IMR-90 (cell line): ENCODE measurements at regions not wholly inside any gene's neighbourhood (a gene's known extent, or its start where the extent isn't known, plus 50 kb on each side); places are given as distances from the start of the nearest gene placed in this dataset.
"Not testable (repeated sequence)": the region's sequence is repeated elsewhere in the genome, so short reads cannot be mapped to it uniquely, and the experiment has no call there.

Source experiments
- ATAC-seq: fragments of 200-7000 bp; cut with Tn5 transposase; 2 replicates; pipeline ENCODE4 v1.9.1; 2020; ENCODE audit warnings: low read depth, mild to moderate bottlenecking, moderate library complexity
- BruUV-seq: library from RNA; stranded (reverse); fragments of 400-500 nt; replicated peaks from 2 replicates; lab custom pipeline; 2021; lab: Mats Ljungman, UMichigan
- CTCF ChIA-PET: fragments of 300-600 bp; formaldehyde crosslinking; extraction: SDS; loops from one replicate; lab custom pipeline; 2021; ENCODE audit warnings: antibody characterized with exemption; lab: Yijun Ruan, JAX
- POLR2A ChIA-PET: fragments of 300-600 bp; sonication (Branson Sonifier 250); formaldehyde crosslinking; loops from one replicate; lab custom pipeline; 2022; ENCODE audit warnings: antibody characterized with exemption; ENCODE audit not compliant: unreplicated experiment; lab: Charles Lee
- DNase-seq: peaks from one replicate; pipeline ENCODE4 v3.0.0; 2013
- H2AFZ ChIP-seq: replicated peaks from 2 replicates; pipeline ENCODE3; 2013; ENCODE audit warnings: low read length, mild to moderate bottlenecking; ENCODE audit not compliant: poor library complexity
- H2AK5ac ChIP-seq: 2 replicates; pipeline ENCODE4 v1.6.1; 2013; ENCODE audit warnings: low read depth, low read length, inconsistent platforms
- H2AK9ac ChIP-seq: replicated peaks from 2 replicates; pipeline ENCODE3; 2013; ENCODE audit warnings: mild to moderate bottlenecking, low read depth, low read length, moderate library complexity; ENCODE audit not compliant: poor library complexity
- H2BK120ac ChIP-seq: 2 replicates; pipeline ENCODE4 v1.6.1; 2013; ENCODE audit warnings: low read depth, low read length, inconsistent platforms
- H2BK15ac ChIP-seq: 3 replicates; pipeline ENCODE4 v1.6.1; 2013; ENCODE audit warnings: low read depth, low read length, inconsistent platforms
- H2BK20ac ChIP-seq: 2 replicates; pipeline ENCODE4 v1.6.1; 2013; ENCODE audit warnings: low read depth, mild to moderate bottlenecking, inconsistent platforms, low read length, moderate library complexity
- H2BK5ac ChIP-seq: 2 replicates; pipeline ENCODE4 v1.6.1; 2013; ENCODE audit warnings: mild to moderate bottlenecking, low read depth, low read length, inconsistent platforms; ENCODE audit not compliant: poor library complexity, severe bottlenecking
- H3K14ac ChIP-seq: replicated peaks from 2 replicates; pipeline ENCODE4 v1.6.1; 2013; ENCODE audit warnings: low read depth, low read length, inconsistent platforms
- H3K18ac ChIP-seq: 2 replicates; pipeline ENCODE4 v1.6.1; 2013; ENCODE audit warnings: low read depth, low read length, control low read depth
- H3K23ac ChIP-seq: 2 replicates; pipeline ENCODE4 v1.6.1; 2013; ENCODE audit warnings: low read depth, low read length, inconsistent platforms
- H3K27ac ChIP-seq: 2 replicates; pipeline ENCODE4 v1.5.1; 2013; ENCODE audit warnings: mild to moderate bottlenecking, control low read depth, low read length; ENCODE audit not compliant: insufficient read depth
- H3K27me3 ChIP-seq: 2 replicates; pipeline ENCODE4 v1.6.1; 2013; ENCODE audit warnings: low read length; ENCODE audit not compliant: control insufficient read depth, insufficient read depth
- H3K36me3 ChIP-seq: 2 replicates; pipeline ENCODE4 v1.6.1; 2013; ENCODE audit warnings: low read length, mixed read lengths; ENCODE audit not compliant: control insufficient read depth, insufficient read depth
- H3K4ac ChIP-seq: 2 replicates; pipeline ENCODE4 v1.6.1; 2013; ENCODE audit warnings: low read depth, low read length, inconsistent platforms
- H3K4me1 ChIP-seq: 2 replicates; pipeline ENCODE4 v1.6.1; 2013; ENCODE audit warnings: low read length, mixed read lengths; ENCODE audit not compliant: control insufficient read depth, insufficient read depth
- H3K4me2 ChIP-seq: 2 replicates; pipeline ENCODE4 v1.6.1; 2013; ENCODE audit warnings: low read depth, mild to moderate bottlenecking, control low read depth, low read length, moderate library complexity
- H3K4me3 ChIP-seq: 2 replicates; pipeline ENCODE4 v1.5.1; 2013; ENCODE audit warnings: low read depth, mild to moderate bottlenecking, control low read depth, low read length, moderate library complexity; ENCODE audit not compliant: insufficient read depth
- H3K56ac ChIP-seq: 2 replicates; pipeline ENCODE4 v1.6.1; 2013; ENCODE audit warnings: low read length, inconsistent platforms; ENCODE audit not compliant: insufficient read depth; ENCODE audit errors: extremely low read depth
- H3K79me1 ChIP-seq, 2 experiments: 2 replicates each; pipeline ENCODE4 v1.6.1; 2013; ENCODE audit warnings: low read length in 2 of 2, inconsistent platforms in 1 of 2, low read depth in 1 of 2
- H3K9ac ChIP-seq: 2 replicates; pipeline ENCODE4 v1.6.1; 2013; ENCODE audit warnings: low read depth, low read length, control low read depth
- H3K9me1 ChIP-seq: 2 replicates; pipeline ENCODE4 v1.6.1; 2013; ENCODE audit warnings: low read length, inconsistent platforms; ENCODE audit not compliant: insufficient read depth
- H3K9me3 ChIP-seq: 2 replicates; pipeline ENCODE4 v1.6.1; 2013; ENCODE audit warnings: low read length; ENCODE audit not compliant: control insufficient read depth, insufficient read depth
- H4K20me1 ChIP-seq: 2 replicates; pipeline ENCODE4 v1.6.1; 2013; ENCODE audit warnings: low read length, inconsistent platforms; ENCODE audit not compliant: insufficient read depth
- H4K5ac ChIP-seq: 2 replicates; pipeline ENCODE4 v1.6.1; 2013; ENCODE audit warnings: mild to moderate bottlenecking, low read depth, low read length, control low read depth
- H4K8ac ChIP-seq, 2 experiments: 2 replicates each; pipeline ENCODE4 v1.6.1; 2013; ENCODE audit warnings: low read depth in 2 of 2, low read length in 2 of 2, control low read depth in 1 of 2, inconsistent platforms in 1 of 2
- H4K91ac ChIP-seq: 2 replicates; pipeline ENCODE4 v1.6.1; 2013; ENCODE audit warnings: low read depth, low read length, inconsistent platforms; ENCODE audit not compliant: insufficient read depth
- WGBS, 2 experiments: methylation state at CpG; one replicate each; pipeline versions ENCODE4 v1.1.5 to v1.1.7; 2013; ENCODE audit warnings: missing lambda C conversion rate in 2 of 2; ENCODE audit not compliant: insufficient read length in 1 of 2; ENCODE audit errors: extremely low coverage in 2 of 2; 5-methylcytosine and 5-hydroxymethylcytosine counted together
- dilution Hi-C: fragments of 300-500 bp; cut with HindIII; formaldehyde crosslinking; loops from one replicate; pipeline ENCODE4 v1.14.3; 2018; ENCODE audit warnings: low sequenced_read_pairs; ENCODE audit not compliant: unreplicated experiment
- in situ Hi-C: fragments of 300-500 bp; cut with MboI; formaldehyde crosslinking; loops from 3 replicates; pipeline ENCODE4 v1.14.3; 2019; ENCODE audit warnings: low sequenced_read_pairs, inconsistent platforms, mixed read lengths
- intact Hi-C: fragments of 100-400 bp; cut with micrococcal nuclease; formaldehyde crosslinking; loops from 2 replicates; pipeline ENCODE4 v1.10.0; 2022

- POLR2A ChIA-PET, H3K56ac ChIP-seq, H3K27ac ChIP-seq, H2AK5ac ChIP-seq, H3K9me3 ChIP-seq, H3K4me1 ChIP-seq, H2BK20ac ChIP-seq, in situ Hi-C loops, H3K9me1 ChIP-seq, dilution Hi-C loops, BruUV-seq, H2BK15ac ChIP-seq, H3K18ac ChIP-seq, H2AK9ac ChIP-seq, H3K9ac ChIP-seq, H3K79me1 ChIP-seq, H3K4ac ChIP-seq, H2BK120ac ChIP-seq, H3K23ac ChIP-seq, intact Hi-C loops, ATAC-seq, H2AFZ ChIP-seq, DNase-seq, H4K5ac ChIP-seq, H2BK5ac ChIP-seq, H3K27me3 ChIP-seq, H4K20me1 ChIP-seq, H3K36me3 ChIP-seq, H3K14ac ChIP-seq, H3K4me2 ChIP-seq, H4K8ac ChIP-seq, H4K91ac ChIP-seq, H3K4me3 ChIP-seq: not testable (repeated sequence)
- WGBS, 2 experiments: 60% methylated on average over 1 of the region's 5 CpGs; no CpG with 5 or more reads in 1 of the 2 experiments
- CTCF ChIA-PET: interaction anchor here (0.5 kb wide), 1 partner anchor 45 kb away, joined by 4 read pairs; no protein-coding TSS in a partner anchor
Measured at GRCh38 chr3:74178664-74179063, 435.8 kb downstream of the CNTN3 start.
